Panc1 (cell line): ENCODE measurements at regions not wholly inside any gene's neighbourhood (a gene's known extent, or its start where the extent isn't known, plus 50 kb on each side); places are given as distances from the start of the nearest gene placed in this dataset.
A peak's percentile ranks its signal among the peaks of the same experiment; 100 is the strongest.

ENCODE experiments used
- ATAC-seq: fragments of 200-7000 bp; cut with Tn5 transposase; 2 replicates; pipeline ENCODE4 v1.9.1; 2020; ENCODE audit warnings: mild to moderate bottlenecking, moderate library complexity
- BruUV-seq: library from RNA; stranded (reverse); fragments of 400-500 nt; replicated peaks from 2 replicates; lab custom pipeline; 2021; lab: Mats Ljungman, UMichigan
- CTCF ChIA-PET: fragments of 300-600 bp; sonication (Branson Sonifier 250); formaldehyde crosslinking; loops from one replicate; lab custom pipeline; 2022; ENCODE audit warnings: antibody characterized with exemption; lab: Charles Lee
- POLR2A ChIA-PET: fragments of 300-600 bp; sonication (Branson Sonifier 250); formaldehyde crosslinking; loops from one replicate; lab custom pipeline; 2022; ENCODE audit warnings: antibody characterized with exemption; lab: Charles Lee
- DNase-seq: peaks from one replicate; pipeline ENCODE4 v3.0.0-alpha.2; 2010; ENCODE audit warnings: low read depth, low spot score
- H3K27ac ChIP-seq: 2 replicates; pipeline ENCODE4 v1.5.1; 2011; ENCODE audit warnings: mild to moderate bottlenecking, low read length, inconsistent platforms
- H3K27me3 ChIP-seq: fragments of 200-500 bp; sonication (Bioruptor generic); 2 replicates; pipeline ENCODE4 v1.6.0; 2014; ENCODE audit warnings: low read length, inconsistent platforms; ENCODE audit not compliant: control insufficient read depth, insufficient read depth
- H3K36me3 ChIP-seq: fragments of 200-500 bp; sonication (Bioruptor generic); 2 replicates; pipeline ENCODE4 v1.5.1; 2014; ENCODE audit warnings: inconsistent platforms, mild to moderate bottlenecking, low read length, moderate library complexity; ENCODE audit not compliant: control insufficient read depth, insufficient read depth
- H3K4me1 ChIP-seq: 2 replicates; pipeline ENCODE4 v1.5.1; 2011; ENCODE audit warnings: inconsistent platforms, mild to moderate bottlenecking, low read length, moderate library complexity; ENCODE audit not compliant: control insufficient read depth, insufficient read depth
- H3K4me3 ChIP-seq, 2 experiments: 2 replicates each; pipeline ENCODE4 v1.5.1; 2011 to 2012; ENCODE audit warnings: low read depth in 2 of 2, low read length in 2 of 2, mild to moderate bottlenecking in 2 of 2, inconsistent platforms in 1 of 2, moderate library complexity in 1 of 2
- H3K9me3 ChIP-seq: fragments of 200-500 bp; sonication (Bioruptor generic); 2 replicates; pipeline ENCODE4 v1.5.1; 2014; ENCODE audit warnings: low read depth, mild to moderate bottlenecking, inconsistent platforms, low read length, moderate library complexity; ENCODE audit not compliant: control insufficient read depth, insufficient read depth
- POLR2AphosphoS5 ChIP-seq: IDR thresholded peaks from 2 replicates; pipeline ENCODE4 v1.6.1; 2012; ENCODE audit warnings: mild to moderate bottlenecking, low read depth, low read length, moderate library complexity
- SIN3A ChIP-seq: IDR thresholded peaks from 2 replicates; pipeline ENCODE4 v1.6.1; 2012; ENCODE audit warnings: low read depth, mild to moderate bottlenecking, low read length, moderate library complexity, borderline replicate concordance; ENCODE audit not compliant: insufficient read depth
- TCF7L2 ChIP-seq: IDR thresholded peaks from 2 replicates; pipeline ENCODE4 v1.6.1; 2011; ENCODE audit warnings: mild to moderate bottlenecking, low read depth, low read length, inconsistent platforms
- in situ Hi-C: cut with HindIII; loops from 2 replicates; pipeline ENCODE4 v1.10.0; 2016; ENCODE audit warnings: low sequenced_read_pairs, low pct_unique_long_range_greater_than_20kb
- intact Hi-C: fragments of 100-400 bp; cut with micrococcal nuclease; formaldehyde crosslinking; loops from one replicate; pipeline ENCODE4 v1.10.0; 2022; ENCODE audit not compliant: unreplicated experiment
- TF ChIP-seq, protein P1 (sequence below): fragments of 450-650 bp; IDR thresholded peaks from 2 replicates; pipeline ENCODE4 v1.5.1; 2017; ENCODE audit warnings: mild to moderate bottlenecking
- TF ChIP-seq, protein P2 (sequence below), 2 experiments: IDR thresholded peaks; 2 replicates each; pipeline ENCODE4 v1.6.1; 2011 to 2012; ENCODE audit warnings: low read depth in 2 of 2, control low read depth in 1 of 2, low read length in 1 of 2, mild to moderate bottlenecking in 1 of 2, moderate library complexity in 1 of 2; ENCODE audit not compliant: insufficient read depth in 1 of 2

DNA sequence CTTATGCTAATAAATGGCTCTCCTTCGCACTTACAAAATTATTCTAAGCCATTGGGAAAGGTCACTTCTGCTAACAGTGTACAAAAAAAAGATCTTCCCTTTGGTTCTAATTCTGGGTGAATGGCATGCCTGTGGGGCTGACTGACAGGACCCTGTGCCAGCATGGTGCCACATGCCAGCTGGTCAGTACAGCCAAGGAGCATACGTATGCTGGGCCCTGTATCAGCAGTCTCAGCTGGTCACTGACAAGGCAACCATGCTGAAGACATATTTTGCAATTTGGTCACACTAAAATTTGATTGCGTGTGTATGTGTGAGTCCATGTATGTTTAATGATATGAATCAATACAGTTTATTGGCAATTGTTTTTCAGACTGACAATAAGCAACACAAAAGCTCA, 246.1 kb downstream of the TBL1XR1 start:
- Histone ChIP-seq H3K27ac (no peak overlapping the region), H3K27me3 (no peaks in the 10 kb centered on the region), H3K4me3 (no peak overlapping the region), H3K9me3 (no peaks in the 10 kb centered on the region), H3K4me1 (no peaks in the 10 kb centered on the region), H3K36me3 (no peaks in the 10 kb centered on the region)
- DNase-seq (no peak), ATAC-seq (peak; percentile 60; the same call in 1 of the 2 replicates)
- TF ChIP-seq POLR2AphosphoS5 (no peak), SIN3A (no peak)
- TF ChIP-seq, protein P1, sequence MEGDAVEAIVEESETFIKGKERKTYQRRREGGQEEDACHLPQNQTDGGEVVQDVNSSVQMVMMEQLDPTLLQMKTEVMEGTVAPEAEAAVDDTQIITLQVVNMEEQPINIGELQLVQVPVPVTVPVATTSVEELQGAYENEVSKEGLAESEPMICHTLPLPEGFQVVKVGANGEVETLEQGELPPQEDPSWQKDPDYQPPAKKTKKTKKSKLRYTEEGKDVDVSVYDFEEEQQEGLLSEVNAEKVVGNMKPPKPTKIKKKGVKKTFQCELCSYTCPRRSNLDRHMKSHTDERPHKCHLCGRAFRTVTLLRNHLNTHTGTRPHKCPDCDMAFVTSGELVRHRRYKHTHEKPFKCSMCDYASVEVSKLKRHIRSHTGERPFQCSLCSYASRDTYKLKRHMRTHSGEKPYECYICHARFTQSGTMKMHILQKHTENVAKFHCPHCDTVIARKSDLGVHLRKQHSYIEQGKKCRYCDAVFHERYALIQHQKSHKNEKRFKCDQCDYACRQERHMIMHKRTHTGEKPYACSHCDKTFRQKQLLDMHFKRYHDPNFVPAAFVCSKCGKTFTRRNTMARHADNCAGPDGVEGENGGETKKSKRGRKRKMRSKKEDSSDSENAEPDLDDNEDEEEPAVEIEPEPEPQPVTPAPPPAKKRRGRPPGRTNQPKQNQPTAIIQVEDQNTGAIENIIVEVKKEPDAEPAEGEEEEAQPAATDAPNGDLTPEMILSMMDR = no peak
- ChIA-PET CTCF (no interaction called here), POLR2A (interaction anchor here (0.6 kb wide), 1 partner anchor 276 kb away, joined by 4 read pairs; no protein-coding TSS in a partner anchor)
- intact Hi-C loops = no loop called here
- no TSS peak for BruUV-seq
- in situ Hi-C loops = no loop called here

DNA sequence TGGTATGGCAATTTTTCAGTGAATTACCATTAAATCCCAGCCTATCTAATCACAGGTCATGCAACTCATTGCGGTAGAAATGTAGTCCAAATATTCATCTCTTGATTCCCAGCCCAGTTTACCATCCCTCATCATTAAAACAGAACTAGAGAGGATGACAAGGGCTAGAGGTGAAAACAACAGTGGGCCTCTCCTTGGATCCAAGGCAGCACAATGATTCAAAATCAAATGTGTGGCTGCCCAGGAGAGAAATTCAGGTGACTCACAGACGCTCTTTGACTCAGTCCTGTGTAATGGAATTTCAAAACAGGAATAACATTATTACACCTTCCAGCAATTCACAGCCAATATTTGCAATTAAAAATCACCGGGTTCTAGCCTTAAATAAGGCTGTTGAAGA, 246.5 kb downstream of the TBL1XR1 start:
- H3K4me1 ChIP-seq = no peaks in the 10 kb centered on the region
- DNase-seq = peak; percentile 41
- TF ChIP-seq, protein P2, sequence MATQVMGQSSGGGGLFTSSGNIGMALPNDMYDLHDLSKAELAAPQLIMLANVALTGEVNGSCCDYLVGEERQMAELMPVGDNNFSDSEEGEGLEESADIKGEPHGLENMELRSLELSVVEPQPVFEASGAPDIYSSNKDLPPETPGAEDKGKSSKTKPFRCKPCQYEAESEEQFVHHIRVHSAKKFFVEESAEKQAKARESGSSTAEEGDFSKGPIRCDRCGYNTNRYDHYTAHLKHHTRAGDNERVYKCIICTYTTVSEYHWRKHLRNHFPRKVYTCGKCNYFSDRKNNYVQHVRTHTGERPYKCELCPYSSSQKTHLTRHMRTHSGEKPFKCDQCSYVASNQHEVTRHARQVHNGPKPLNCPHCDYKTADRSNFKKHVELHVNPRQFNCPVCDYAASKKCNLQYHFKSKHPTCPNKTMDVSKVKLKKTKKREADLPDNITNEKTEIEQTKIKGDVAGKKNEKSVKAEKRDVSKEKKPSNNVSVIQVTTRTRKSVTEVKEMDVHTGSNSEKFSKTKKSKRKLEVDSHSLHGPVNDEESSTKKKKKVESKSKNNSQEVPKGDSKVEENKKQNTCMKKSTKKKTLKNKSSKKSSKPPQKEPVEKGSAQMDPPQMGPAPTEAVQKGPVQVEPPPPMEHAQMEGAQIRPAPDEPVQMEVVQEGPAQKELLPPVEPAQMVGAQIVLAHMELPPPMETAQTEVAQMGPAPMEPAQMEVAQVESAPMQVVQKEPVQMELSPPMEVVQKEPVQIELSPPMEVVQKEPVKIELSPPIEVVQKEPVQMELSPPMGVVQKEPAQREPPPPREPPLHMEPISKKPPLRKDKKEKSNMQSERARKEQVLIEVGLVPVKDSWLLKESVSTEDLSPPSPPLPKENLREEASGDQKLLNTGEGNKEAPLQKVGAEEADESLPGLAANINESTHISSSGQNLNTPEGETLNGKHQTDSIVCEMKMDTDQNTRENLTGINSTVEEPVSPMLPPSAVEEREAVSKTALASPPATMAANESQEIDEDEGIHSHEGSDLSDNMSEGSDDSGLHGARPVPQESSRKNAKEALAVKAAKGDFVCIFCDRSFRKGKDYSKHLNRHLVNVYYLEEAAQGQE (IDR thresholded peaks at IDR 0.05; ENCODE audit: insufficient read depth in 1 of 2, low read depth in 2 of 2, low read length in 1 of 2) = no peak
- no peak for TF ChIP-seq SIN3A
- no peak for TF ChIP-seq TCF7L2
- no peak for TF ChIP-seq POLR2AphosphoS5
- H3K9me3 ChIP-seq = no peaks in the 10 kb centered on the region
- POLR2A ChIA-PET = no interaction called here
- in situ Hi-C loops (no loop called here), intact Hi-C loops (no loop called here)
- CTCF ChIA-PET = no interaction called here
- BruUV-seq = no TSS peak
- H3K4me3 ChIP-seq = no peak overlapping the region
- no peaks in the 10 kb centered on the region for H3K27me3 ChIP-seq
- H3K36me3 ChIP-seq = no peaks in the 10 kb centered on the region
- peak; percentile 87 for ATAC-seq
- no peak overlapping the region for H3K27ac ChIP-seq

DNA sequence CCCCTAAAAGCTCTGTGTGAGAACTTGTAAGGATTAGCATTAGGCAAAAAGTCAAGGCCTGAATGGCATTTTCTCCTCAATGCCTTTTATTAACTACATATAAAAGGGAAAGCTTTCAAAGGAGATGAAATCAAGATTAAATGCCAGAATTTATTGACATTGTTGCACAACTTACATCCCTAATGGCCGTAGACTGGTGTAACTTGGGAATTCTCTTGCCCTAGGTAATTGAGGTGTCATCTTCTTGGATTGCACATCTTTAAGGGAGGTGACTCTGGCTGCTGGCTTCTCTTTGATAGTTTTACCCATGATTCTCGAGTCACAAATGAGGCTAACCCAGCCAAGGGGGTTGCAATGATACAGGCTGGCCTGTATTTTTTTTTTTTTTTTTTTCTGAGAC, 249.1 kb downstream of the TBL1XR1 start:
- CTCF ChIA-PET = no interaction called here
- intact Hi-C loops = loop anchor here (10.0 kb wide), 1 partner anchor 1437 kb away; no protein-coding TSS in a partner anchor
- Histone ChIP-seq H3K4me3 (no peak overlapping the region), H3K4me1 (no peaks in the 10 kb centered on the region), H3K36me3 (no peaks in the 10 kb centered on the region), H3K27me3 (no peaks in the 10 kb centered on the region), H3K27ac (no peak overlapping the region), H3K9me3 (no peaks in the 10 kb centered on the region)
- DNase-seq (no peak), ATAC-seq (no peak)
- POLR2A ChIA-PET = no interaction called here
- in situ Hi-C loops = no loop called here
- no TSS peak for BruUV-seq
- TF ChIP-seq, protein P2 (IDR thresholded peaks at IDR 0.05; ENCODE audit: insufficient read depth in 1 of 2, low read depth in 2 of 2, low read length in 1 of 2) = no peak
